Endothelial cell of umbilical vein (primary cell): ENCODE measurements at regions not wholly inside any gene's neighbourhood (a gene's known extent, or its start where the extent isn't known, plus 50 kb on each side); places are given as distances from the start of the nearest gene placed in this dataset.

Source experiments
- BruUV-seq: library from RNA; stranded (reverse); fragments of 400-500 nt; replicated peaks from 2 replicates; lab custom pipeline; 2021; lab: Mats Ljungman, UMichigan
- CTCF ChIA-PET: fragments of 300-600, 350-600 bp; sonication (Branson Sonifier 250); formaldehyde crosslinking; loops from one replicate; lab custom pipeline; 2021; ENCODE audit warnings: antibody characterized with exemption, inconsistent platforms; lab: Charles Lee
- POLR2A ChIA-PET: fragments of 300-600, 350-600 bp; sonication (Branson Sonifier 250); formaldehyde crosslinking; loops from one replicate; lab custom pipeline; 2021; ENCODE audit warnings: antibody characterized with exemption, inconsistent platforms; lab: Charles Lee
- DNase-seq: peaks from one replicate; pipeline ENCODE4 v3.0.0-alpha.2; 2011; ENCODE audit warnings: low read depth, low spot score
- FAIRE-seq: peaks from 2 replicates; lab custom pipeline; 2011; peaks lifted over from hg19 to GRCh38; lab: Jason Lieb, UNC
- H2AFZ ChIP-seq: 2 replicates; pipeline ENCODE4 v1.6.0; 2012; ENCODE audit warnings: low read depth, low read length, control low read depth, inconsistent platforms
- H3K27ac ChIP-seq: 2 replicates; pipeline ENCODE4 v1.5.1; 2011; ENCODE audit warnings: low read depth, mild to moderate bottlenecking, control low read depth, low read length, moderate library complexity; ENCODE audit not compliant: insufficient read depth
- H3K27me3 ChIP-seq, 2 experiments: 2 replicates each; pipeline versions ENCODE4 v1.6.0 to v1.6.1; 2011; ENCODE audit warnings: low read length in 2 of 2, mixed read lengths in 1 of 2; ENCODE audit not compliant: control insufficient read depth in 2 of 2, insufficient read depth in 2 of 2
- H3K36me3 ChIP-seq, 2 experiments: 2 replicates in 1 of 2; 3 replicates in 1 of 2; pipeline ENCODE4 v1.5.1; 2011; ENCODE audit warnings: low read length in 2 of 2, mild to moderate bottlenecking in 1 of 2, moderate library complexity in 1 of 2; ENCODE audit not compliant: control insufficient read depth in 2 of 2, insufficient read depth in 2 of 2; ENCODE audit errors: extremely low read depth in 1 of 2
- H3K4me1 ChIP-seq: 3 replicates; pipeline ENCODE4 v1.5.1; 2011; ENCODE audit warnings: mild to moderate bottlenecking, low read length; ENCODE audit not compliant: control insufficient read depth, insufficient read depth; ENCODE audit errors: extremely low read depth
- H3K4me2 ChIP-seq: 2 replicates; pipeline ENCODE4 v1.6.1; 2011; ENCODE audit warnings: low read length, control low read depth, mixed read lengths; ENCODE audit not compliant: insufficient read depth
- H3K4me3 ChIP-seq, 3 experiments: fragments of 200-600 bp in 1 of 3; sonication (generic), shearing (Covaris generic) in 1 of 3; replicated peaks in 1 of 3; 2 replicates each; pipeline ENCODE4 v1.5.1; 2011 to 2016; ENCODE audit warnings: control low read depth in 3 of 3, low read length in 3 of 3, mild to moderate bottlenecking in 2 of 3, inconsistent platforms in 1 of 3, low read depth in 1 of 3, moderate library complexity in 1 of 3; ENCODE audit not compliant: insufficient read depth in 1 of 3
- H3K79me2 ChIP-seq: 2 replicates; pipeline ENCODE4 v1.6.0; 2012; ENCODE audit warnings: low read length, inconsistent platforms; ENCODE audit not compliant: control insufficient read depth, insufficient read depth
- H3K9ac ChIP-seq: replicated peaks from 2 replicates; pipeline ENCODE3; 2011; ENCODE audit warnings: low read length, control low read depth; ENCODE audit not compliant: insufficient read depth; ENCODE audit errors: extremely low read depth
- H3K9me1 ChIP-seq: replicated peaks from 3 replicates; pipeline ENCODE4 v1.6.0; 2011; ENCODE audit warnings: mild to moderate bottlenecking, low read length; ENCODE audit not compliant: control insufficient read depth, insufficient read depth; ENCODE audit errors: extremely low read depth
- H3K9me3 ChIP-seq: replicated peaks from 2 replicates; pipeline ENCODE4 v1.5.1; 2012; ENCODE audit warnings: low read length, inconsistent platforms; ENCODE audit not compliant: control insufficient read depth, insufficient read depth
- H4K20me1 ChIP-seq: replicated peaks from 2 replicates; pipeline ENCODE3; 2011; ENCODE audit warnings: mild to moderate bottlenecking, low read length; ENCODE audit not compliant: control insufficient read depth, insufficient read depth; ENCODE audit errors: extremely low read depth
- EZH2 ChIP-seq: IDR thresholded peaks from 2 replicates; pipeline ENCODE4 v1.6.1; 2012; ENCODE audit warnings: borderline replicate concordance, low read depth, mild to moderate bottlenecking, moderate library complexity, low read length, inconsistent platforms; ENCODE audit not compliant: severe bottlenecking
- FOS ChIP-seq: IDR thresholded peaks from 2 replicates; pipeline ENCODE4 v1.6.1; 2011; ENCODE audit warnings: mild to moderate bottlenecking, low read length, moderate library complexity, borderline replicate concordance; ENCODE audit not compliant: insufficient read depth
- GATA2 ChIP-seq: IDR thresholded peaks from 2 replicates; pipeline ENCODE4 v1.7.0; 2011; ENCODE audit warnings: low read depth, mild to moderate bottlenecking, moderate library complexity, mixed read lengths, low read length; ENCODE audit not compliant: insufficient read length, insufficient read depth
- JUN ChIP-seq: IDR thresholded peaks from 2 replicates; pipeline ENCODE4 v1.6.1; 2011; ENCODE audit warnings: borderline replicate concordance, low read depth; ENCODE audit not compliant: insufficient read length, insufficient read depth
- MYC ChIP-seq: IDR thresholded peaks from one replicate; pipeline ENCODE4 v1.6.1; 2011; ENCODE audit warnings: mild to moderate bottlenecking, low read depth, low read length
- POLR2A ChIP-seq: IDR thresholded peaks from 2 replicates; pipeline ENCODE4 v1.6.1; 2012; ENCODE audit warnings: low read depth, mild to moderate bottlenecking, control low read depth, low read length
- POLR2AphosphoS5 ChIP-seq: IDR thresholded peaks from 2 replicates; pipeline ENCODE4 v1.6.1; 2012; ENCODE audit warnings: low read depth, mild to moderate bottlenecking, control low read depth, low read length, moderate library complexity; ENCODE audit not compliant: insufficient read depth
- dilution Hi-C: fragments of 300-500 bp; cut with MboI; formaldehyde crosslinking; loops from one replicate; pipeline ENCODE4 v1.15.0; 2019; ENCODE audit warnings: low sequenced_read_pairs; ENCODE audit not compliant: extremely low pct_ligation_motif_present
- intact Hi-C: fragments of 100-400 bp; cut with micrococcal nuclease; formaldehyde crosslinking; loops from one replicate; pipeline ENCODE4 v1.10.0; 2022
- TF ChIP-seq, protein P1 (sequence below): IDR thresholded peaks from 2 replicates; pipeline ENCODE4 v1.6.1; 2011; ENCODE audit not compliant: insufficient read depth, insufficient read length
- TF ChIP-seq, protein P2 (sequence below), 2 donors: IDR thresholded peaks; 1 replicate in 1 of 2; 2 replicates in 1 of 2; pipeline ENCODE4 v1.5.1; 2011; ENCODE audit warnings: low read length in 2 of 2, mild to moderate bottlenecking in 2 of 2, moderate library complexity in 2 of 2, control low read depth in 1 of 2, inconsistent platforms in 1 of 2, low read depth in 1 of 2; ENCODE audit not compliant: insufficient read depth in 1 of 2; ENCODE audit errors: extremely low read depth in 1 of 2

DNA sequence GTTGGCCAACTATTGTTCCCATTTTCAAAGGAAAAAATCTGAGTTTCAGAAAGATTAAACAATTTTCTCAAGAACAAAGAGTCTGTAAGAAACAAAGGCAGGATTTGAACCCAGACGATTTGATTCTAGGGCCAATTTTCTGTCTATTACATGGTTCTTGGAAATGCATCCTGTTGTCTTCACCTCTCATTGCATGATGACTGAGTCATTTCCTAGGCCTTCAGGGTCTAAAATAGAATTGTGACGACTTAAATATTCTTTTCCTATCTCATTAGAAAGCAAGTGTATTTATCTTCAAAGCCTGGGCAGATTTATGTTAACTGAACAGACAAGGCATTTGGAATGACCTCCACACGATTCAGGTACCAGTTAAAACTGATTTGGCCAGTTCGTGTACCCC lies 512.9 kb downstream of the NTRK2 start:
- ChIA-PET CTCF (no interaction called here), POLR2A (no interaction called here)
- Histone ChIP-seq H3K36me3 (no peaks in the 10 kb centered on the region), H3K9ac (no peak overlapping the region), H3K27ac (no peak overlapping the region), H3K9me3 (no peaks in the 10 kb centered on the region), H3K4me2 (peak overlapping the region; percentile 19), H3K27me3 (peaks cover 7 to 11% of the 10 kb centered on the region in 2 experiments), H4K20me1 (no peaks in the 10 kb centered on the region), H3K9me1 (no peaks in the 10 kb centered on the region), H3K4me3 (no peak overlapping the region), H3K79me2 (no peaks in the 10 kb centered on the region), H3K4me1 (no peaks in the 10 kb centered on the region), H2AFZ (no peak overlapping the region)
- FAIRE-seq (peak; percentile 61), DNase-seq (peak; percentile 34)
- dilution Hi-C loops (no loop called here), intact Hi-C loops (no loop called here)
- no TSS peak for BruUV-seq
- TF ChIP-seq, protein P1, sequence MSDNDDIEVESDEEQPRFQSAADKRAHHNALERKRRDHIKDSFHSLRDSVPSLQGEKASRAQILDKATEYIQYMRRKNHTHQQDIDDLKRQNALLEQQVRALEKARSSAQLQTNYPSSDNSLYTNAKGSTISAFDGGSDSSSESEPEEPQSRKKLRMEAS, result no peak
- peak; percentile 21 for TF ChIP-seq FOS

DNA sequence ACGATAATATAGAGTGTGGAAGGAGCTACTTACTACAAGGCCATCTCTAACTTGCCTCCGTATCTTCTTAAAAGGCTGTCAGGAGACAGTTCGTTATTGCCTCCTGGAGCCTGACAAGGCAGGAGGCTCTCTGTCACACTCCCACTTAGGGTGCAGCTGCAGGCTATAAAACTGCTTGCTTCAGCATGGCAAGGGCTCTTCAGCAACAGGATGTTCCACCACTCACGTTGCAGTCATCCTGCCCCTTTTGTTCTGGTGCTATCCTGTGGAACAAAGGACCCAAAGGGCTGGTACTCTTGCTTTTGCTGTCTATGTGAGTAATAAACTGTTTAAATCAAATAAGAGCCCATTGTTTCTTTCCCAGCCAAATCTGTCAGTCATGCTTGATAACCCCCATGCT lies 508.9 kb downstream of the NTRK2 start:
- POLR2A ChIA-PET, result no interaction called here
- no peak for FAIRE-seq
- H2AFZ ChIP-seq, result no peak overlapping the region
- no peaks in the 10 kb centered on the region for H3K4me1 ChIP-seq
- H3K4me2 ChIP-seq, result no peak overlapping the region
- dilution Hi-C loops, result no loop called here
- H3K9ac ChIP-seq, result no peak overlapping the region
- H4K20me1 ChIP-seq, result no peaks in the 10 kb centered on the region
- peaks cover 7 to 11% of the 10 kb centered on the region in 2 experiments for H3K27me3 ChIP-seq
- H3K4me3 ChIP-seq, result no peak overlapping the region
- no TSS peak for BruUV-seq
- no peaks in the 10 kb centered on the region for H3K79me2 ChIP-seq
- DNase-seq, result no peak
- no peaks in the 10 kb centered on the region for H3K9me1 ChIP-seq
- H3K36me3 ChIP-seq, result no peaks in the 10 kb centered on the region
- CTCF ChIA-PET, result no interaction called here
- no peaks in the 10 kb centered on the region for H3K9me3 ChIP-seq
- no peak overlapping the region for H3K27ac ChIP-seq
- intact Hi-C loops, result no loop called here
- TF ChIP-seq, protein P2, sequence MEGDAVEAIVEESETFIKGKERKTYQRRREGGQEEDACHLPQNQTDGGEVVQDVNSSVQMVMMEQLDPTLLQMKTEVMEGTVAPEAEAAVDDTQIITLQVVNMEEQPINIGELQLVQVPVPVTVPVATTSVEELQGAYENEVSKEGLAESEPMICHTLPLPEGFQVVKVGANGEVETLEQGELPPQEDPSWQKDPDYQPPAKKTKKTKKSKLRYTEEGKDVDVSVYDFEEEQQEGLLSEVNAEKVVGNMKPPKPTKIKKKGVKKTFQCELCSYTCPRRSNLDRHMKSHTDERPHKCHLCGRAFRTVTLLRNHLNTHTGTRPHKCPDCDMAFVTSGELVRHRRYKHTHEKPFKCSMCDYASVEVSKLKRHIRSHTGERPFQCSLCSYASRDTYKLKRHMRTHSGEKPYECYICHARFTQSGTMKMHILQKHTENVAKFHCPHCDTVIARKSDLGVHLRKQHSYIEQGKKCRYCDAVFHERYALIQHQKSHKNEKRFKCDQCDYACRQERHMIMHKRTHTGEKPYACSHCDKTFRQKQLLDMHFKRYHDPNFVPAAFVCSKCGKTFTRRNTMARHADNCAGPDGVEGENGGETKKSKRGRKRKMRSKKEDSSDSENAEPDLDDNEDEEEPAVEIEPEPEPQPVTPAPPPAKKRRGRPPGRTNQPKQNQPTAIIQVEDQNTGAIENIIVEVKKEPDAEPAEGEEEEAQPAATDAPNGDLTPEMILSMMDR (IDR thresholded peaks at IDR 0.05; ENCODE audit: extremely low read depth in 1 of 2, insufficient read depth in 1 of 2, low read depth in 1 of 2, low read length in 2 of 2), result no peak
- TF ChIP-seq MYC, result no peak
- no peak for TF ChIP-seq JUN
- TF ChIP-seq, protein P1, result no peak
- no peak for TF ChIP-seq FOS
- TF ChIP-seq EZH2, result no peak
- no peak for TF ChIP-seq POLR2AphosphoS5
- no peak for TF ChIP-seq POLR2A
- TF ChIP-seq GATA2, result no peak
